ENCODE measurements at regions not wholly inside any gene's neighbourhood (a gene's known extent, or its start where the extent isn't known, plus 50 kb on each side); places are given as distances from the start of the nearest gene placed in this dataset.

DNA sequence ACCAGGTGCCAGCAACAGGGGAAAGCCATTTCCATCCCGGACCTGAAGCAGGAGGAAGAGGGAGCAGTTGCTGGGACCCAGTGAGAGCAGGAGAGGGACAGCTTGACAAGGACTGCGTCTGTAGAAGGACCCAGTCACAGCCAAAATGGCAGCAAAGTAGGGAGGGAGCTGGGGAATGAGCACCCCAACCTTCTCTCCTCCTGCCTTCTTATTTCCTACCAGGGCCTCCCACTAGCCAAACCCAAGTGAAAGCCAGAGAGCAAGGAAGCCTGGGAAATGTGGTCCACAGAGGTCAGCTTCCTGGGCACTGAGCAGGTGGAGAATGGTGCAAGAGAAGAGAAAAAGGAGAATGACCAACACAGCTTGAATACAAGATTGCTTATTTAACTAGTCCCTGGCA lies 108.5 kb upstream of the MYL2 start:
- H3K4me3 ChIP-seq (ENCODE audit: insufficient read depth, low read depth, low read length): no peak overlapping the region
- H3K79me2 ChIP-seq (ENCODE audit: insufficient read depth, low read length): no peaks in the 10 kb centered on the region
- no peaks in the 10 kb centered on the region for H3K9me3 Mint-ChIP-seq (ENCODE audit: unreplicated experiment)
- H3K27me3 Mint-ChIP-seq (ENCODE audit: low read depth, unreplicated experiment): peaks cover 84% of the 10 kb centered on the region
- H3K27ac ChIP-seq (ENCODE audit: low read depth, low read length): no peak overlapping the region
- H3K36me3 ChIP-seq (ENCODE audit: insufficient read depth, low read length): no peaks in the 10 kb centered on the region
- peak overlapping the region; percentile 14 for H3K4me3 Mint-ChIP-seq (ENCODE audit: unreplicated experiment)
- no peak for DNase-seq (ENCODE audit: low read depth)
- H3K27me3 ChIP-seq (ENCODE audit: insufficient read depth, low read length): peaks cover 63% of the 10 kb centered on the region
- no peak overlapping the region for H3K4me2 ChIP-seq (ENCODE audit: low read length)
- H3K4me1 ChIP-seq (ENCODE audit: insufficient read depth, low read length): no peaks in the 10 kb centered on the region
- no peak overlapping the region for H3K27ac Mint-ChIP-seq (ENCODE audit: unreplicated experiment)
- H4K20me1 ChIP-seq (ENCODE audit: insufficient read depth, low read length): no peaks in the 10 kb centered on the region
- no peak overlapping the region for H2AFZ ChIP-seq (ENCODE audit: low read depth, low read length)
- TF ChIP-seq, protein P1, sequence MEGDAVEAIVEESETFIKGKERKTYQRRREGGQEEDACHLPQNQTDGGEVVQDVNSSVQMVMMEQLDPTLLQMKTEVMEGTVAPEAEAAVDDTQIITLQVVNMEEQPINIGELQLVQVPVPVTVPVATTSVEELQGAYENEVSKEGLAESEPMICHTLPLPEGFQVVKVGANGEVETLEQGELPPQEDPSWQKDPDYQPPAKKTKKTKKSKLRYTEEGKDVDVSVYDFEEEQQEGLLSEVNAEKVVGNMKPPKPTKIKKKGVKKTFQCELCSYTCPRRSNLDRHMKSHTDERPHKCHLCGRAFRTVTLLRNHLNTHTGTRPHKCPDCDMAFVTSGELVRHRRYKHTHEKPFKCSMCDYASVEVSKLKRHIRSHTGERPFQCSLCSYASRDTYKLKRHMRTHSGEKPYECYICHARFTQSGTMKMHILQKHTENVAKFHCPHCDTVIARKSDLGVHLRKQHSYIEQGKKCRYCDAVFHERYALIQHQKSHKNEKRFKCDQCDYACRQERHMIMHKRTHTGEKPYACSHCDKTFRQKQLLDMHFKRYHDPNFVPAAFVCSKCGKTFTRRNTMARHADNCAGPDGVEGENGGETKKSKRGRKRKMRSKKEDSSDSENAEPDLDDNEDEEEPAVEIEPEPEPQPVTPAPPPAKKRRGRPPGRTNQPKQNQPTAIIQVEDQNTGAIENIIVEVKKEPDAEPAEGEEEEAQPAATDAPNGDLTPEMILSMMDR (IDR thresholded peaks at IDR 0.05; ENCODE audit: insufficient read depth, low read depth, low read length): no peak
- H3K9me3 ChIP-seq (ENCODE audit: insufficient read depth, low read depth, low read length): no peaks in the 10 kb centered on the region
- peaks cover 4% of the 10 kb centered on the region for H3K36me3 Mint-ChIP-seq (ENCODE audit: low read depth, unreplicated experiment)
- H3K9ac ChIP-seq (ENCODE audit: low read length): no peak overlapping the region
- no peak for FAIRE-seq
- no peaks in the 10 kb centered on the region for H3K4me1 Mint-ChIP-seq (ENCODE audit: low read depth, unreplicated experiment)

DNA sequence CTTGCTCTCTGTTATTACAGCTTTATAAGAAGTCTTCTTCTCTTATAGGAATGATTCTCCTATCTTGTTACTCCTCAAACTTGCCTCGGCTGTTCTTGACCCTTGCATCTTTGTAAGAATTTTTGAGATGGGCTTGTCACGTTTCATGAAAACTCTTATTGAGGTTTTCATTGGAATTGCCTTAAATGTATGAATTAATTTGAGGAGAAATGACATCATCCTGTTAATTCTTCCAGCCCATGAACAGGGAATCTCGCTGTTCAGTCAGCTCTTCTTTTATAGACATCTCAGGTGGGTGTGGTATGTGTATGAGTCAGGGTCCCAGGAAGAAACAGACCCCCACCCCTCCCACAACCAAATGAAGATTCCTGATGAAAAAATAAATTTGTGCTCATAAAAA lies 107.1 kb upstream of the MYL2 start:
- Histone ChIP-seq H3K9ac (ENCODE audit: low read length) (no peak overlapping the region), H3K27ac (ENCODE audit: low read depth, low read length) (no peak overlapping the region), H3K36me3 (ENCODE audit: insufficient read depth, low read length) (no peaks in the 10 kb centered on the region), H3K4me2 (ENCODE audit: low read length) (no peak overlapping the region), H3K79me2 (ENCODE audit: insufficient read depth, low read length) (no peaks in the 10 kb centered on the region), H3K9me3 (ENCODE audit: insufficient read depth, low read depth, low read length) (no peaks in the 10 kb centered on the region), H3K4me3 (ENCODE audit: insufficient read depth, low read depth, low read length) (no peak overlapping the region), H3K27me3 (ENCODE audit: insufficient read depth, low read length) (peaks cover 55% of the 10 kb centered on the region), H2AFZ (ENCODE audit: low read depth, low read length) (no peak overlapping the region), H3K4me1 (ENCODE audit: insufficient read depth, low read length) (no peaks in the 10 kb centered on the region), H4K20me1 (ENCODE audit: insufficient read depth, low read length) (no peaks in the 10 kb centered on the region)
- H3K4me3 Mint-ChIP-seq (ENCODE audit: unreplicated experiment): no peak overlapping the region
- no peak overlapping the region for H3K27ac Mint-ChIP-seq (ENCODE audit: unreplicated experiment)
- TF ChIP-seq EZH2 (IDR thresholded peaks at IDR 0.05; ENCODE audit: insufficient read depth, low read length): no peak
- TF ChIP-seq, protein P1 (IDR thresholded peaks at IDR 0.05; ENCODE audit: insufficient read depth, low read depth, low read length): no peak
- peaks cover 86% of the 10 kb centered on the region for H3K27me3 Mint-ChIP-seq (ENCODE audit: low read depth, unreplicated experiment)
- no peaks in the 10 kb centered on the region for H3K9me3 Mint-ChIP-seq (ENCODE audit: unreplicated experiment)
- no peaks in the 10 kb centered on the region for H3K4me1 Mint-ChIP-seq (ENCODE audit: low read depth, unreplicated experiment)
- FAIRE-seq: no peak
- H3K36me3 Mint-ChIP-seq (ENCODE audit: low read depth, unreplicated experiment): peaks cover 4% of the 10 kb centered on the region
- no peak for DNase-seq (ENCODE audit: low read depth)

- no peaks in the 10 kb centered on the region for H3K9me3 ChIP-seq (ENCODE audit: insufficient read depth, low read depth, low read length)
- FAIRE-seq (no peak), DNase-seq (ENCODE audit: low read depth) (no peak)
- H3K4me3 ChIP-seq (ENCODE audit: insufficient read depth, low read depth, low read length): no peak overlapping the region
- no peak overlapping the region for H3K4me2 ChIP-seq (ENCODE audit: low read length)
- no peaks in the 10 kb centered on the region for H3K9me3 Mint-ChIP-seq (ENCODE audit: unreplicated experiment)
- no peak overlapping the region for H2AFZ ChIP-seq (ENCODE audit: low read depth, low read length)
- peaks cover 41% of the 10 kb centered on the region for H3K27me3 ChIP-seq (ENCODE audit: insufficient read depth, low read length)
- H3K4me1 ChIP-seq (ENCODE audit: insufficient read depth, low read length): no peaks in the 10 kb centered on the region
- H3K36me3 Mint-ChIP-seq (ENCODE audit: low read depth, unreplicated experiment): peaks cover 4% of the 10 kb centered on the region
- H3K4me3 Mint-ChIP-seq (ENCODE audit: unreplicated experiment): no peak overlapping the region
- TF ChIP-seq EZH2 (IDR thresholded peaks at IDR 0.05; ENCODE audit: insufficient read depth, low read length): no peak
- TF ChIP-seq, protein P1 (IDR thresholded peaks at IDR 0.05; ENCODE audit: insufficient read depth, low read depth, low read length): no peak
- no peak overlapping the region for H3K27ac ChIP-seq (ENCODE audit: low read depth, low read length)
- H3K27me3 Mint-ChIP-seq (ENCODE audit: low read depth, unreplicated experiment): peaks cover 83% of the 10 kb centered on the region
- no peak overlapping the region for H3K9ac ChIP-seq (ENCODE audit: low read length)
- no peaks in the 10 kb centered on the region for H3K4me1 Mint-ChIP-seq (ENCODE audit: low read depth, unreplicated experiment)
- no peak overlapping the region for H3K27ac Mint-ChIP-seq (ENCODE audit: unreplicated experiment)
- H4K20me1 ChIP-seq (ENCODE audit: insufficient read depth, low read length): no peaks in the 10 kb centered on the region
- no peaks in the 10 kb centered on the region for H3K36me3 ChIP-seq (ENCODE audit: insufficient read depth, low read length)
- no peaks in the 10 kb centered on the region for H3K79me2 ChIP-seq (ENCODE audit: insufficient read depth, low read length)
These were observed 105.5 kb upstream of the MYL2 start for GRCh38 chr12:111025792-111026430.
